MM.1S (cell line): ENCODE measurements at regions not wholly inside any gene's neighbourhood (a gene's known extent, or its start where the extent isn't known, plus 50 kb on each side); places are given as distances from the start of the nearest gene placed in this dataset.

ENCODE experiments used
- DNase-seq: peaks from one replicate; pipeline ENCODE4 v3.0.0-alpha.2; 2015
- H2AFZ ChIP-seq: fragments of 300-600 bp; sonication (generic); 2 replicates; pipeline ENCODE4 v1.6.0; 2016; ENCODE audit warnings: antibody characterized with exemption, low read length
- H3F3A ChIP-seq: fragments of 300-600 bp; sonication (generic); 2 replicates; pipeline ENCODE4 v1.6.1; 2016; ENCODE audit warnings: mild to moderate bottlenecking, antibody characterized with exemption, low read length, moderate library complexity, mixed read lengths; ENCODE audit not compliant: insufficient read depth
- H3K27ac ChIP-seq: fragments of 300-600 bp; sonication (generic); 2 replicates; pipeline ENCODE4 v1.5.1; 2016; ENCODE audit warnings: mild to moderate bottlenecking, low read length
- H3K27me3 ChIP-seq: fragments of 300-600 bp; sonication (generic); replicated peaks from 2 replicates; pipeline ENCODE4 v1.6.0; 2016; ENCODE audit warnings: low read length; ENCODE audit not compliant: insufficient read depth
- H3K36me3 ChIP-seq: fragments of 300-600 bp; sonication (generic); replicated peaks from 2 replicates; pipeline ENCODE4 v1.6.1; 2016; ENCODE audit warnings: mild to moderate bottlenecking, low read length, mixed read lengths; ENCODE audit not compliant: insufficient read depth
- H3K4me1 ChIP-seq: fragments of 300-600 bp; sonication (generic); 2 replicates; pipeline ENCODE4 v1.6.1; 2016; ENCODE audit warnings: low read length, mixed read lengths
- H3K4me2 ChIP-seq: fragments of 300-600 bp; sonication (generic); 2 replicates; pipeline ENCODE4 v1.6.0; 2016; ENCODE audit warnings: low read depth, low read length
- H3K4me3 ChIP-seq: fragments of 300-600 bp; sonication (generic); 2 replicates; pipeline ENCODE4 v1.5.1; 2016; ENCODE audit warnings: low read length, mixed read lengths
- H3K79me2 ChIP-seq: fragments of 300-600 bp; sonication (generic); 2 replicates; pipeline ENCODE4 v1.6.1; 2016; ENCODE audit warnings: mixed run types, low read length, mixed read lengths
- H3K9ac ChIP-seq: fragments of 300-600 bp; sonication (generic); 2 replicates; pipeline ENCODE4 v1.6.1; 2016; ENCODE audit warnings: low read length, mixed read lengths
- H3K9me2 ChIP-seq: fragments of 300-600 bp; sonication (generic); replicated peaks from 2 replicates; pipeline ENCODE4 v1.6.1; 2016; ENCODE audit warnings: mild to moderate bottlenecking, low read length, mixed read lengths; ENCODE audit not compliant: insufficient read depth
- H3K9me3 ChIP-seq: fragments of 300-600 bp; sonication (generic); replicated peaks from 2 replicates; pipeline ENCODE4 v1.6.1; 2016; ENCODE audit warnings: mild to moderate bottlenecking, low read length, mixed read lengths; ENCODE audit not compliant: insufficient read depth
- H4K20me1 ChIP-seq: fragments of 300-600 bp; sonication (generic); 2 replicates; pipeline ENCODE4 v1.6.1; 2016; ENCODE audit warnings: mild to moderate bottlenecking, low read length, moderate library complexity, mixed read lengths; ENCODE audit not compliant: insufficient read depth
- EZH2 ChIP-seq: fragments of 300-600 bp; sonication (generic); optimal IDR thresholded peaks from 2 replicates; pipeline ENCODE3; 2017; ENCODE audit warnings: low read depth, mild to moderate bottlenecking, antibody characterized with exemption, low read length, mixed read lengths
- EZH2phosphoT487 ChIP-seq: fragments of 300-600 bp; sonication (generic); IDR thresholded peaks from 2 replicates; pipeline ENCODE4 v1.6.1; 2018; ENCODE audit warnings: antibody characterized with exemption, low read length
- TF ChIP-seq, protein P1 (sequence below): fragments of 300-600 bp; sonication (generic); IDR thresholded peaks from 2 replicates; pipeline ENCODE4 v1.5.1; 2016; ENCODE audit warnings: antibody characterized with exemption, low read length, mixed read lengths

DNA sequence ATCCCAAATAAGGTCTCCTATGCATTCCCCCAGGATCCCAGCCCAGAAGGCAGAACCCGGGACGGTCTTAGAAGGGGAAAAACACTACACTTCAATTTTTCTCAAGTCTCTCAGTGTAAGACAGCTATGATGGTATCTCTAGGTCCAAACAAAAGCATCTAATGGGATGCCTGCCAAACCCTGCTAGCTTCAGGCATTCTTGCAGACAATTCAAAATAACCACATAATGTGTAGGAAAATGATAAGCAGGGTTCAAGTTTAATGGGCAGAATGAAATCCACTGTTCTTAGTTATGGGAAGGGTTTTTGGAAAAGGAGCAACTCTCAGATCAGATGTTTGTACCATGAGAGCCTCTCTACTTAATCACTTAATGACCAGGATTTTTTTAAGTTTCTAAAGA is 119.8 kb upstream of the ANO1 start:
- H3K9ac ChIP-seq = no peak overlapping the region
- no peaks in the 10 kb centered on the region for H3K9me3 ChIP-seq
- no peak overlapping the region for H3K27ac ChIP-seq
- no peak overlapping the region for H2AFZ ChIP-seq
- no peak for TF ChIP-seq EZH2phosphoT487
- peak; percentile 3 for TF ChIP-seq EZH2
- no peak for DNase-seq
- no peaks in the 10 kb centered on the region for H3K79me2 ChIP-seq
- H3F3A ChIP-seq = no peaks in the 10 kb centered on the region
- H3K4me3 ChIP-seq = no peak overlapping the region
- no peak overlapping the region for H3K4me2 ChIP-seq
- no peaks in the 10 kb centered on the region for H3K4me1 ChIP-seq
- H4K20me1 ChIP-seq = no peaks in the 10 kb centered on the region
- peaks cover 93% of the 10 kb centered on the region for H3K27me3 ChIP-seq
- H3K36me3 ChIP-seq = no peaks in the 10 kb centered on the region
- no peaks in the 10 kb centered on the region for H3K9me2 ChIP-seq

DNA sequence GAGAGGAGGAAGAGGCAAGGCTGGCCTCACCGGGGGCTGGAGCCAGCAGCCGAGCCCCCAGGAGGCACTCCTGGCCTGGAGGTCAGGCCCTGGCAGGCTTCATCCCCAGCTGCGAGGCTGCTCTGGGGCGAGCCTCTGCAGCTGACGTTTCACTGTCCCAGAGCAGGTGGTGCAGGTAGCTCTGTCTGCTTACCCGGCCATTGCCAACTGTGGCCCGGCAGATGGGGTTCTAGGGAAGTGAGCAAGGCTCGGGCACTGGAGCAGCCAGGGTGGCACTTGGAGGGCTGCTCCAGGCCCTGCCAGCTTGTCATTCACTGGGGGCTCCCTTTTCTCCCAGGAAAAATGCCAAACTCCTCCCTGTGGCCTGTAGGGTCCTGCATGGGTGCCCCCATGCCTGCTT is 118.7 kb upstream of the ANO1 start:
- TF ChIP-seq EZH2phosphoT487 (no peak), EZH2 (no peak)
- TF ChIP-seq, protein P1, sequence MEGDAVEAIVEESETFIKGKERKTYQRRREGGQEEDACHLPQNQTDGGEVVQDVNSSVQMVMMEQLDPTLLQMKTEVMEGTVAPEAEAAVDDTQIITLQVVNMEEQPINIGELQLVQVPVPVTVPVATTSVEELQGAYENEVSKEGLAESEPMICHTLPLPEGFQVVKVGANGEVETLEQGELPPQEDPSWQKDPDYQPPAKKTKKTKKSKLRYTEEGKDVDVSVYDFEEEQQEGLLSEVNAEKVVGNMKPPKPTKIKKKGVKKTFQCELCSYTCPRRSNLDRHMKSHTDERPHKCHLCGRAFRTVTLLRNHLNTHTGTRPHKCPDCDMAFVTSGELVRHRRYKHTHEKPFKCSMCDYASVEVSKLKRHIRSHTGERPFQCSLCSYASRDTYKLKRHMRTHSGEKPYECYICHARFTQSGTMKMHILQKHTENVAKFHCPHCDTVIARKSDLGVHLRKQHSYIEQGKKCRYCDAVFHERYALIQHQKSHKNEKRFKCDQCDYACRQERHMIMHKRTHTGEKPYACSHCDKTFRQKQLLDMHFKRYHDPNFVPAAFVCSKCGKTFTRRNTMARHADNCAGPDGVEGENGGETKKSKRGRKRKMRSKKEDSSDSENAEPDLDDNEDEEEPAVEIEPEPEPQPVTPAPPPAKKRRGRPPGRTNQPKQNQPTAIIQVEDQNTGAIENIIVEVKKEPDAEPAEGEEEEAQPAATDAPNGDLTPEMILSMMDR = no peak
- no peak overlapping the region for H3K27ac ChIP-seq
- H3K9me2 ChIP-seq = no peaks in the 10 kb centered on the region
- H3K27me3 ChIP-seq = peaks cover 92% of the 10 kb centered on the region
- H3K79me2 ChIP-seq = no peaks in the 10 kb centered on the region
- H2AFZ ChIP-seq = no peak overlapping the region
- no peaks in the 10 kb centered on the region for H3K36me3 ChIP-seq
- H3K4me3 ChIP-seq = no peak overlapping the region
- H3K9ac ChIP-seq = no peak overlapping the region
- H3F3A ChIP-seq = no peaks in the 10 kb centered on the region
- DNase-seq = no peak
- H3K9me3 ChIP-seq = no peaks in the 10 kb centered on the region
- H3K4me1 ChIP-seq = no peaks in the 10 kb centered on the region
- no peak overlapping the region for H3K4me2 ChIP-seq
- H4K20me1 ChIP-seq = no peaks in the 10 kb centered on the region

DNA sequence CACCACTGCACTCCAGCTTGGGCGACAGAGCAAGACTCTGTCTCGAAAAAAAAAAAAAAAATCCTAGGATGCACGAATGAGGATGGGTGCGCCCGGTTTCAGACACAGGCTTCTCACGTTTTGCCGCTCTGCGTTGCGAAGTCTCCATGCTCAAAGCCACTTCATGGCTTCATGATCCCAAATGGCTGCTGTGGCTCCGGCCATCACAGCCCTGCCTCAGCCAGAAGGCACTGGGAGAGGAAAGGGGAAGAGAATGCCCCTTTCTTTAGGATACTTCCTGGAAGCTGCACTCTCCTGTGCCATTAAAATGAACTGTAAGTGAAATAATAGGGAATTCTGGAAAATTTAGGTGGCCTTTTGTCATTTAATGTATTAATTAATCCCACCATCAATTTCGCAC is 116.4 kb upstream of the ANO1 start:
- Histone ChIP-seq H4K20me1 (no peaks in the 10 kb centered on the region), H3K4me3 (no peak overlapping the region), H2AFZ (no peak overlapping the region), H3K79me2 (no peaks in the 10 kb centered on the region), H3K9me2 (no peaks in the 10 kb centered on the region), H3K36me3 (no peaks in the 10 kb centered on the region), H3F3A (no peaks in the 10 kb centered on the region), H3K27ac (no peak overlapping the region), H3K4me2 (no peak overlapping the region), H3K9me3 (no peaks in the 10 kb centered on the region), H3K4me1 (no peaks in the 10 kb centered on the region), H3K9ac (no peak overlapping the region), H3K27me3 (peaks cover 94% of the 10 kb centered on the region)
- no peak for DNase-seq
- no peak for TF ChIP-seq EZH2phosphoT487

DNA sequence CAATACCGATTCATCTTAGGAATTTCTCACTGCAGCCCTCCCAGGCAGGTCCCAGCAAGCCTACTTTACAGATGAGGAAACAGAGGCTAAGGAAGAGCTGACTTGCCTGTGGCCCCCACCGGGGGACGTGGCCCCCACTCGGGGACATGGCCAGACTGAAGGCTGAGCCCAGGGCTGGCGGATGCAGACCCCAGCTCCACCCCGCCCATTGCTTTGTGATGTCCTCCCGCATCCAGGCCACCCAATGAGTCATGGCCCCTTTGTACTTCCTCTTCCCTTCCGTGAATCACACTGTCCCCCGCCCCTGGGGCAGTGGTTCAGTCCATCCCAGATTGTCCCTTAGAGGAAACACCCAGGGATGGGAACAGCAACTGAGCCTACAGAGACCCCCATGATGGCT is 116.0 kb upstream of the ANO1 start:
- H4K20me1 ChIP-seq = no peaks in the 10 kb centered on the region
- H3K9me2 ChIP-seq = no peaks in the 10 kb centered on the region
- no peak for DNase-seq
- no peaks in the 10 kb centered on the region for H3F3A ChIP-seq
- H3K9me3 ChIP-seq = no peaks in the 10 kb centered on the region
- H3K4me3 ChIP-seq = no peak overlapping the region
- no peak for TF ChIP-seq EZH2
- no peak for TF ChIP-seq EZH2phosphoT487
- H2AFZ ChIP-seq = no peak overlapping the region
- H3K36me3 ChIP-seq = no peaks in the 10 kb centered on the region
- H3K9ac ChIP-seq = no peak overlapping the region
- no peaks in the 10 kb centered on the region for H3K79me2 ChIP-seq
- no peak overlapping the region for H3K27ac ChIP-seq
- no peaks in the 10 kb centered on the region for H3K4me1 ChIP-seq
- H3K27me3 ChIP-seq = peaks cover 94% of the 10 kb centered on the region
- no peak overlapping the region for H3K4me2 ChIP-seq
